Epithelial cell of proximal tubule (primary cell): ENCODE measurements at regions not wholly inside any gene's neighbourhood (a gene's known extent, or its start where the extent isn't known, plus 50 kb on each side); places are given as distances from the start of the nearest gene placed in this dataset.

Experiments
- DNase-seq: peaks from one replicate; pipeline ENCODE4 v3.0.0-alpha.2; 2011; ENCODE audit warnings: low read depth
- H3K4me3 ChIP-seq: 2 replicates; pipeline ENCODE4 v1.5.1; 2011; ENCODE audit warnings: low read depth, mild to moderate bottlenecking, low read length
- TF ChIP-seq, protein P1 (sequence below): conservative IDR thresholded peaks from 2 replicates; pipeline ENCODE4 v1.5.1; 2012; ENCODE audit warnings: low read depth, mild to moderate bottlenecking, low read length

DNA sequence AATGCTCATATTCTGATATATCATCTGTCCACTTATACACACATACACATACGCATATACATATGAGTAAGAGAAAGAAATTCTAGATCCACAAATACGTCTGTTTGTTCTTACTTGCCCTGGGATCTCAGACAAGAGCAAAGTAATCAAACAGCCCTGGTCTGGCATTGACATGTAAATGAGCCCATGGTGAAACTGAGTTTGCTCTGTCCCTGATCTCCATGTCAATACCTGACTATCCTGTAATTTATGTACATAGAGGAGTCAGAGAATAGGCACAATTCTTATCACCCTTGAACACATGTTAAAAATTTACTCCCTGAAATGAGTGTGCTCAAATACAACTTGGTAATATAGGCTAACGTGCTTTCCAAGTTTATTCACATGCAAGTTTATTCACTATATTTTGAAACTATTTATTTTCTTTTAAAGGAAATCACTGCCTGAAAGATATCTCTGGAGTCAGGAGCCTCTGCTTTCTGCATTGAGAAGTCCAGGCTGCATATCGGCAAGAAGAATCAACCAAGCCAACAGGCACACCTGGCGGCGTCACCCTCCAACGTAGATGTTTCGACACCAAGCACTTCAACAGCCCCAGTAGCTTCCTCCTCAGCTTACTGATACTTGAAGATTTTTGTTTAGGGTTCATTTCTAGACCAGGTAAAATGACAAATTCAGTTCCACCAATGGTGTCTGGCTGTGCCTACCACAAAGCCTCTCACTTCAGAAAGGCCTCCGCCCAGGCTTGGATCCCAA, 100.6 kb downstream of the CMPK2 start:
- H3K4me3 ChIP-seq, result no peak overlapping the region
- TF ChIP-seq, protein P1, sequence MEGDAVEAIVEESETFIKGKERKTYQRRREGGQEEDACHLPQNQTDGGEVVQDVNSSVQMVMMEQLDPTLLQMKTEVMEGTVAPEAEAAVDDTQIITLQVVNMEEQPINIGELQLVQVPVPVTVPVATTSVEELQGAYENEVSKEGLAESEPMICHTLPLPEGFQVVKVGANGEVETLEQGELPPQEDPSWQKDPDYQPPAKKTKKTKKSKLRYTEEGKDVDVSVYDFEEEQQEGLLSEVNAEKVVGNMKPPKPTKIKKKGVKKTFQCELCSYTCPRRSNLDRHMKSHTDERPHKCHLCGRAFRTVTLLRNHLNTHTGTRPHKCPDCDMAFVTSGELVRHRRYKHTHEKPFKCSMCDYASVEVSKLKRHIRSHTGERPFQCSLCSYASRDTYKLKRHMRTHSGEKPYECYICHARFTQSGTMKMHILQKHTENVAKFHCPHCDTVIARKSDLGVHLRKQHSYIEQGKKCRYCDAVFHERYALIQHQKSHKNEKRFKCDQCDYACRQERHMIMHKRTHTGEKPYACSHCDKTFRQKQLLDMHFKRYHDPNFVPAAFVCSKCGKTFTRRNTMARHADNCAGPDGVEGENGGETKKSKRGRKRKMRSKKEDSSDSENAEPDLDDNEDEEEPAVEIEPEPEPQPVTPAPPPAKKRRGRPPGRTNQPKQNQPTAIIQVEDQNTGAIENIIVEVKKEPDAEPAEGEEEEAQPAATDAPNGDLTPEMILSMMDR, result no peak
- DNase-seq, result no peak

DNA sequence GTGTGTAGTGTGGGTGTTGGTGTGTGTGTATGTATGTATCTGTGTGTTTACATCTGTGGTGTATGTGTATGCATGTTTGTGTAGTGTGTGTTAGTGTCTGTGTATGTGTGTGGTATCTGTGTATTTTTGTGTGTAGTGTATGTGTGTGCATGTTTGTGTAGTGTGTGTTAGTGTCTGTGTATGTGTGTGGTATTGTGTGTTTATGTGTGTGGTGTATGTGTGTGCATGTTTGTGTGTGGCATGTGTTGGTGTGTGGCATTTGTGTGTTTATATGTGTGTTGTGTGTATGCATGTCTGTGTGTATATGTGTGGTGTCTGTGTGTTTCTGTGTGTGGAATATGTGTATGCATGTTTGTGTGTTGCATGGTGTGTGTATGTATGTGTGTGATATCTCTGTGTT, 96.4 kb downstream of the CMPK2 start:
- no peak for DNase-seq
- no peak overlapping the region for H3K4me3 ChIP-seq
- TF ChIP-seq, protein P1, result no peak

DNA sequence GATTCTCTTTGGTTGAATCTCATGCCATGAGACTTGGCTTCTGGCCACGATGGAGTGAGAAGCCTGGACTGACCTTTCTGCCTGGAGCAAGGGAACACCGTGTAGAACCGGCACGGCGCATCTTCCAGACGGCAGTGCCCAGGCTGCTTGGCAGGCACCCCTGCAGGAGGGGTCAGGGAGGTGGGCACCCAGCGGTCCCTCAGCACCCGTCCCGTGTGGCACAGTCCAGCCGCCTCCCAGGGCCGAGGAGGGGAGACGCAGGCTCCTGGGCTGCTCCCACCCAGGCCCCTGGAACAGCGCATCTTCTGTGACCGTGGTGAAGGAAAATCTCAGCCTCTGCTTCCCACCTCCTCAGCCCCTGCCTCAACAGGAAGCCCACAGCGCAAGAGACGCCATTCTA, 95.7 kb downstream of the CMPK2 start:
- no peak overlapping the region for H3K4me3 ChIP-seq
- TF ChIP-seq, protein P1, result no peak
- no peak for DNase-seq

DNA sequence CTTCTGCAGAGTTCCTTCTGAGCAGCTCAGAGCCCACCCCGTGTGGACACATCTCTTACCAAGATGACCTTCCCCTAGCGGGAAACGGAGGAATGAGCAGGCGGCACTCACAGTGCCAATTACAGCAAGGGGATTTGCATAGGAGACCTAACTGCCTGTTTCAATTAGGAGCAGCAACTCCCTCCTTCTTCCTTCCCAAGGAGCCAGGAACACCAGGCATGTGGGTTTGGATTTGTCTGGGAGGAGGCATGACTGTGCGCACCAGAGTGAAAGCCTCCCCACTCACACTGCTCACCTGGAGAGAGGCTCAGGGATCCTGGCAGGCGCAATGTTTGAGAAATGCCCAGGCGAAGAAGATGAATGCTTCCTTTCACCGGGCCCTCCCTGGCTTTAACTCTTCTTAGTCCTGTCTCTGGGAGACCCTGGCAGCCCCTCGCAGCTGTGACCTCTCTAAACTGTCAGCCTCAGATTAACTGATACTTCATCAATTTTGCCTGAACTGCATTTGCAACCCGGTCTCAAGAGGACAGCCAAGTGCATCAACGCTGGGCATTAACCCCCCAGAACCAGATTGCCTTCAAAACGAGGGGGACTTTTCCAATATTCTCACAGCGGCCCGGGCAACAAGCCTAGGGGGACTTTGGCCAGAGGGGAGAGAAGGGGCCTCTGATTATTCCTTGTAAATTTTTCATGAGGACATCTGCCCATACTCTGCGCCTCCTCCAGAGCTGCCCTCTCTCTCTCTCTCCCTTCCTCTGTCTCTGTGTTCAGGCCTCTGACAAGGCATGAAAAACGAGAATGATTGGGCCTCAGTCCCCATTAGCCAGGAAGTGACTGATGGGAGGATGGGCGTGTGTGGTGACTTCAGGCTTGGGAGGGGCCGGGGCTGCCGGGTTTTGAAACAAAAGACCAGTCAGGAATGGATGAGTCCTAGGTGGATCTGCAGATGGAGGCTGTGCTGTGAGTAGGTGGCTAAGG, 93.8 kb downstream of the CMPK2 start:
- TF ChIP-seq, protein P1, result no peak
- no peak for DNase-seq
- H3K4me3 ChIP-seq, result no peak overlapping the region

DNA sequence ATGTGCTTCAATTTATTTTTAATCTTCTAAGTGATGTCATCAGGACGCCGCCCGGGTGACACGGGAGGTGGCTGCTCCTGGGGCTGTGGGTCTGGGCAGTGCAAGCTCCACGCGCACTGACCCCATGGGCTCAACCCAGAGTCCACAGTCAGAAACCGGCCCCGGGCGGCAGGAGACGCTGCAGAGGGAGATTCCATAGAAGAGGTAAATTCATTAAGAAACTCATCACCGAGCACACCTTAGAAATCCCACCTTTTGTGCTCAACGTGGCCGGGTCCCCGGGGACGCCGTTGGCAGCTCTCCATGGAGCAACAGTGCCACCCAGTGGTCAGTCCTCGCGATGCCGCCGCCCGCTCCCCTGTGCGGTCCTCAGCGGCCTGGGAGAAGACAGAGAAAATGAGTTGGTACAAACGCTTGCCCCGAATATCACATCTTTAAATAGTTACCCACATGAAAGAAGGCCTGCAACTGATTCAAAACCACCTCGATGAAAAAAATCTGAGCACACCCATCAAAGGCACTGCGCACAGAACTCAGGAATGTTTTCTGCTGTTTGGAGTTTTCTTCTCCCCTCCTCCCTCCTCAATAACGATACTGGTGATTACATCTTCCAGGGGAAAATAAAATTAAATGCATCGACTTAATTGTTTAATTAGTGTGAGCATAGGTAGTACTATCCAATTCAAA, 92.6 kb downstream of the CMPK2 start:
- no peak for DNase-seq
- no peak overlapping the region for H3K4me3 ChIP-seq
- TF ChIP-seq, protein P1, result peak; percentile 94

DNA sequence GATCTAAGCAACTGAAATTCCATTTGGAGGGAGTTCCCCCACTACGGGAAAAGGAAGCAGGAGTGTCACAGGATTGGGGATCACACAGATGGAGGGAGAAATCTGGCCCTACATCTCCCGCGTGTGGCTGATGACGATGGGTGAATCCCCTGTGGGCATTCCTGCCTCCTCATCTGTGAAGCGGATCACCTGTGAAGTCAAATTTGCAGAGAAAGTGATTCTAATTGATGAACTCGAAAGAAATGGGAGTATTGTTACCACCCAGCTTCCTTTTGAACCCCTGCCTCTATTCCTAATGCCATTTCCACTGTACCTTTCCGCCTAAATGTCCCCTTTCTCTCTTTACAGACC, 92.0 kb downstream of the CMPK2 start:
- DNase-seq, result no peak
- TF ChIP-seq, protein P1, result no peak
- no peak overlapping the region for H3K4me3 ChIP-seq
